ENCODE measurements at regions not wholly inside any gene's neighbourhood (a gene's known extent, or its start where the extent isn't known, plus 50 kb on each side); places are given as distances from the start of the nearest gene placed in this dataset.

GRCh38 chr3:72295962-72296450 lies 511.1 kb upstream of the PROK2 start:
- no peak for DNase-seq (ENCODE audit: low spot score)
- peaks cover 0 to 17% of the 10 kb centered on the region in 2 donors for H3K4me1 ChIP-seq
- no peaks in the 10 kb centered on the region for H3K9me3 ChIP-seq
- H3K4me3 ChIP-seq = no peak overlapping the region
- TF ChIP-seq, protein P1, sequence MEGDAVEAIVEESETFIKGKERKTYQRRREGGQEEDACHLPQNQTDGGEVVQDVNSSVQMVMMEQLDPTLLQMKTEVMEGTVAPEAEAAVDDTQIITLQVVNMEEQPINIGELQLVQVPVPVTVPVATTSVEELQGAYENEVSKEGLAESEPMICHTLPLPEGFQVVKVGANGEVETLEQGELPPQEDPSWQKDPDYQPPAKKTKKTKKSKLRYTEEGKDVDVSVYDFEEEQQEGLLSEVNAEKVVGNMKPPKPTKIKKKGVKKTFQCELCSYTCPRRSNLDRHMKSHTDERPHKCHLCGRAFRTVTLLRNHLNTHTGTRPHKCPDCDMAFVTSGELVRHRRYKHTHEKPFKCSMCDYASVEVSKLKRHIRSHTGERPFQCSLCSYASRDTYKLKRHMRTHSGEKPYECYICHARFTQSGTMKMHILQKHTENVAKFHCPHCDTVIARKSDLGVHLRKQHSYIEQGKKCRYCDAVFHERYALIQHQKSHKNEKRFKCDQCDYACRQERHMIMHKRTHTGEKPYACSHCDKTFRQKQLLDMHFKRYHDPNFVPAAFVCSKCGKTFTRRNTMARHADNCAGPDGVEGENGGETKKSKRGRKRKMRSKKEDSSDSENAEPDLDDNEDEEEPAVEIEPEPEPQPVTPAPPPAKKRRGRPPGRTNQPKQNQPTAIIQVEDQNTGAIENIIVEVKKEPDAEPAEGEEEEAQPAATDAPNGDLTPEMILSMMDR (IDR thresholded peaks at IDR 0.05) = no peak
- no peaks in the 10 kb centered on the region for H3K27me3 ChIP-seq
- H3K36me3 ChIP-seq = no peaks in the 10 kb centered on the region
- H3K27ac ChIP-seq = no peak overlapping the region

DNA sequence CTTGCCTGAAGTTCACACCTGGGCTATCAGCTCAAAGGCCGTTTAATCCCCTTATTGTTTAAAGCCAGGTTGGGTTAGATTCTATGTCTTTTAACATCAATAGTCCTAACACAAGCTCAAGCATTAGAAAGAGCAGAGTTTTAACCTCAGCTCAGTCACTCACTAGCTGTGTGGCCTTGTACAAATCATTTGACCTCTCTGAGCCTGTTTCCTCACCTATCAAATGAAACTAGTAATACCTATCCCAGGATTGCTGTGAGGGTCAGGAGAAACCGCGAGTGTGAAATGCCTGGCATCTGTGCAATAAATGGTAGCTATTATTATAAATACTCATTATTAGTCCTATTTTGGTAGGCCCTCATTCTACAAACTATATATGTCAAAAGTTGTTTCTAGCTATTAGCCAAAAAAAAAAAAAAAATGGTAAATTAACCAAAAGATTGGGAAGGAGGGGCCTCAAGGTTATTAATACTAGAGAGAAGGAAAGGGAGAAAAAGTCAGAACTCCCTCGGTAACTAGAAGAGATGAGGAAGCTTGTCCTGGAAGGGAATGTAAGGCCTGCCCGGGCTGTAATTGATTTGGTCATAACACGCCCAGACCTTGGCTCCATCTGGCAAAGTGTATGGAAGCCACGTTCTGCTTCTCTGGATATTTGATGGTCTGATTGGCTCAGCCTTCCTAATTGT lies 510.5 kb upstream of the PROK2 start:
- no peaks in the 10 kb centered on the region for H3K36me3 ChIP-seq
- TF ChIP-seq, protein P1 (IDR thresholded peaks at IDR 0.05) = no peak
- DNase-seq (ENCODE audit: low spot score) = no peak
- H3K27me3 ChIP-seq = no peaks in the 10 kb centered on the region
- no peaks in the 10 kb centered on the region for H3K9me3 ChIP-seq
- peaks cover 0 to 17% of the 10 kb centered on the region in 2 donors for H3K4me1 ChIP-seq
- H3K27ac ChIP-seq = no peak overlapping the region
- no peak overlapping the region for H3K4me3 ChIP-seq

DNA sequence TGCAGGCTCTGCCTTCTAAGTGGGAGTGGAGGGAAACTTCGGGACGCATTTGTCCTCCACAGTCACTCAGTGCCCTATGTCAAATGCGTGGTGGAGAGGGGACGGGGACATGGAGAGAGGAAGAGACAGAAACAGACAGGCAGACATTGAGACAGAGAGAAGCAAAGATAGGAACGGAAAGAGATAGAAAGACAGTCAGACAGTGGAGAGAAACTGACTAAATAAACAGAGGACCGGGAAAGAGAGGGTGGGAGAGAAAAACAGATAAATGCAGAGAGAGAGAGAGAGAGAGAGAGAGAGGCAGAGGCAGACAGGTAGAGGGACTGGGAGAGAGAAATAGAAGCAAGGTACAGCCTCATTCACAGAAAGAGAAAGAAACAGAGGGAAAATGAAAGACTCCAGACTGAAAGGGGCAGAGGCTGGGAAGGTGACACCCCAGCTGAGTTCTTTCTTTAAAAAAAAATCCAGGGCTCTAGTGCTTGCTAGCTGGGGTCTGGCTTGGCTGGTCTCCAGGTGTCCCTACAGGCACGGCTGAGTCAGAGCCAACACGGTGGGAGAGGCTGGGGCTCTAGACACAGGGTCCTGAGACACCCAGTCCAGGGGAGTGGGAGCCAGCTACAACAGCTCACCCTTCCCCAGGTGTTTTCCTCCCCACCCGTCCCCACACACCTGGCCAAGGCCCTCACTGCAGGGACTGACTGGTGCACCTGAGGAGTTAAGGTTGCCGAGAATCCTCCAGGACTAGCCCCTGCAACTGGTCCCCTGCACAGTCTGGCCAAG lies 506.1 kb upstream of the PROK2 start:
- no peaks in the 10 kb centered on the region for H3K36me3 ChIP-seq
- no peak overlapping the region for H3K4me3 ChIP-seq
- H3K4me1 ChIP-seq = peaks cover 0 to 14% of the 10 kb centered on the region in 2 donors
- no peaks in the 10 kb centered on the region for H3K9me3 ChIP-seq
- H3K27me3 ChIP-seq = no peaks in the 10 kb centered on the region
- TF ChIP-seq, protein P1 (IDR thresholded peaks at IDR 0.05) = no peak
- no peak for DNase-seq (ENCODE audit: low spot score)
- H3K27ac ChIP-seq = no peak overlapping the region

DNA sequence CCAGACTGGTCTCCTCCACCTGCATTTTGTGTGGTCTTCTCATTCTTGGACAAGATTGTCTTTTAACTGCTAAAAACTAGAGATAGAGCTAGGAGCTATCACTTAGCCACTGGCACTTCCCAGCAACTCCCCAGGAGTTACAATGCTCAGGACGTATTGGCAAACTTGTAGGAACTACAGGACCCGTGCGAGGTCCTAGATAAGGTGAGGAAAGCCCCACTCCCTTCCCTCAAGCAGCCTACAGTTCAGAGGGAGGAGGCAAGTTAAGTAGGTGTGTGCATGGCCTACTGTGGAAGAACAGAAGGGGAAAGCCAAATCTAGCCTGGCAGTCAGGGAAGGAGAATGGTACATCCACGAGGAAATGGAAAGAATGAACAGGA lies 504.7 kb upstream of the PROK2 start:
- Histone ChIP-seq H3K27ac (no peak overlapping the region), H3K36me3 (no peaks in the 10 kb centered on the region), H3K9me3 (no peaks in the 10 kb centered on the region), H3K27me3 (no peaks in the 10 kb centered on the region), H3K4me1 (peaks cover 0 to 14% of the 10 kb centered on the region in 2 donors), H3K4me3 (no peak overlapping the region)
- TF ChIP-seq, protein P1 (IDR thresholded peaks at IDR 0.05) = no peak
- no peak for DNase-seq (ENCODE audit: low spot score)

GRCh38 chr3:72288955-72289691 lies 504.2 kb upstream of the PROK2 start:
- Histone ChIP-seq H3K4me3 (peak overlapping the region; percentile 1 to 27), H3K27me3 (no peaks in the 10 kb centered on the region), H3K4me1 (peaks cover 0 to 14% of the 10 kb centered on the region in 2 donors), H3K9me3 (no peaks in the 10 kb centered on the region), H3K27ac (no peak overlapping the region), H3K36me3 (no peaks in the 10 kb centered on the region)
- TF ChIP-seq, protein P1 (IDR thresholded peaks at IDR 0.05) = no peak
- no peak for DNase-seq (ENCODE audit: low spot score)

All from right atrium auricular region (tissue), 2 donors.